CD8-positive, alpha-beta memory T cell (primary cell): ENCODE measurements at regions not wholly inside any gene's neighbourhood (a gene's known extent, or its start where the extent isn't known, plus 50 kb on each side); places are given as distances from the start of the nearest gene placed in this dataset.
"Not testable (repeated sequence)": the region's sequence is repeated elsewhere in the genome, so short reads cannot be mapped to it uniquely, and the experiment has no call there.

ENCODE experiments used
- CTCF ChIA-PET: fragments of 350-600 bp; sonication (Branson Sonifier 250); formaldehyde crosslinking; loops from one replicate; lab custom pipeline; 2021; ENCODE audit warnings: antibody characterized with exemption; lab: Charles Lee
- POLR2A ChIA-PET: fragments of 350-600 bp; sonication (Branson Sonifier 250); formaldehyde crosslinking; loops from one replicate; lab custom pipeline; 2021; ENCODE audit warnings: antibody characterized with exemption; lab: Charles Lee
- DNase-seq, 5 donors: peaks; one replicate each; pipeline versions ENCODE4 v3.0.0 to v3.0.0-alpha.2; 2020 to 2022; ENCODE audit warnings: mixed read lengths in 1 of 5
- H3K27ac ChIP-seq: one replicate; pipeline ENCODE4 v1.7.0; 2013; ENCODE audit warnings: low read depth, mild to moderate bottlenecking, low read length, moderate library complexity
- H3K27me3 ChIP-seq: 2 replicates; pipeline ENCODE4 v1.7.0; 2013; ENCODE audit warnings: low read length, mild to moderate bottlenecking; ENCODE audit not compliant: insufficient read depth, poor library complexity, severe bottlenecking
- H3K36me3 ChIP-seq: 2 replicates; pipeline ENCODE4 v1.7.0; 2013; ENCODE audit warnings: mild to moderate bottlenecking, low read length, moderate library complexity; ENCODE audit not compliant: insufficient read depth
- H3K4me1 ChIP-seq: 2 replicates; pipeline ENCODE4 v1.7.0; 2013; ENCODE audit warnings: mild to moderate bottlenecking, low read length, moderate library complexity; ENCODE audit not compliant: insufficient read depth
- H3K4me3 ChIP-seq: 2 replicates; pipeline ENCODE4 v1.7.0; 2013; ENCODE audit warnings: mild to moderate bottlenecking, low read length
- H3K9me3 ChIP-seq: 2 replicates; pipeline ENCODE4 v1.7.0; 2013; ENCODE audit warnings: mild to moderate bottlenecking, low read length
- H3K27ac Mint-ChIP-seq, 8 donors: one replicate each; pipeline ENCODE4 v1.8.0; 2020 to 2021; ENCODE audit warnings: mixed read lengths in 8 of 8, mild to moderate bottlenecking in 6 of 8, inconsistent platforms in 3 of 8, moderate library complexity in 3 of 8
- H3K27me3 Mint-ChIP-seq, 2 donors: one replicate each; pipeline ENCODE4 v1.8.0; 2020 to 2021; ENCODE audit warnings: mixed read lengths in 2 of 2, mild to moderate bottlenecking in 1 of 2, moderate library complexity in 1 of 2
- H3K36me3 Mint-ChIP-seq, 3 donors: one replicate each; pipeline ENCODE4 v1.8.0; 2020 to 2021; ENCODE audit warnings: mixed read lengths in 3 of 3, inconsistent platforms in 1 of 3, mild to moderate bottlenecking in 1 of 3
- H3K4me1 Mint-ChIP-seq, 3 donors: one replicate each; pipeline ENCODE4 v1.8.0; 2020 to 2021; ENCODE audit warnings: mixed read lengths in 3 of 3, inconsistent platforms in 1 of 3, mild to moderate bottlenecking in 1 of 3
- H3K4me3 Mint-ChIP-seq, 7 donors: one replicate each; pipeline ENCODE4 v1.8.0; 2020 to 2021; ENCODE audit warnings: mixed read lengths in 7 of 7, mild to moderate bottlenecking in 6 of 7, moderate library complexity in 4 of 7, inconsistent platforms in 2 of 7
- H3K9me3 Mint-ChIP-seq, 5 donors: one replicate each; pipeline ENCODE4 v1.8.0; 2020 to 2022; ENCODE audit warnings: mixed read lengths in 5 of 5, mild to moderate bottlenecking in 3 of 5, moderate library complexity in 2 of 5, inconsistent platforms in 1 of 5

GRCh38 chr2:235105821-235106359 lies 154.1 kb downstream of the SH3BP4 start:
- Histone ChIP-seq H3K27ac (no peak overlapping the region), H3K9me3 (no peaks in the 10 kb centered on the region), H3K36me3 (no peaks in the 10 kb centered on the region), H3K4me3 (no peak overlapping the region), H3K4me1 (no peaks in the 10 kb centered on the region), H3K27me3 (no peaks in the 10 kb centered on the region)
- Mint-ChIP-seq H3K9me3 (no peaks in the 10 kb centered on the region), H3K27ac (peak overlapping the region in 1 of 8 donors; percentile 42), H3K36me3 (peaks cover 0 to 1% (median 0%) of the 10 kb centered on the region in 3 donors), H3K27me3 (peaks cover 3 to 17% of the 10 kb centered on the region in 2 donors), H3K4me1 (no peaks in the 10 kb centered on the region), H3K4me3 (no peak overlapping the region)
- POLR2A ChIA-PET, result no interaction called here
- no peak for DNase-seq
- CTCF ChIA-PET, result interaction anchor here (1.1 kb wide), 1 partner anchor 10 kb away, joined by 4 read pairs; no protein-coding TSS in a partner anchor

GRCh38 chr2:235106874-235107639 lies 155.2 kb downstream of the SH3BP4 start:
- no peak for DNase-seq
- Mint-ChIP-seq H3K4me3 (no peak overlapping the region), H3K27ac (no peak overlapping the region), H3K36me3 (peaks cover 0 to 1% (median 0%) of the 10 kb centered on the region in 3 donors), H3K27me3 (peaks cover 3 to 17% of the 10 kb centered on the region in 2 donors), H3K4me1 (no peaks in the 10 kb centered on the region), H3K9me3 (no peaks in the 10 kb centered on the region)
- H3K27me3 ChIP-seq, result no peaks in the 10 kb centered on the region
- H3K9me3 ChIP-seq, result no peaks in the 10 kb centered on the region
- H3K4me3 ChIP-seq, result no peak overlapping the region
- POLR2A ChIA-PET, result no interaction called here
- H3K4me1 ChIP-seq, result no peaks in the 10 kb centered on the region
- no peaks in the 10 kb centered on the region for H3K36me3 ChIP-seq
- no peak overlapping the region for H3K27ac ChIP-seq
- CTCF ChIA-PET, result interaction anchor here (1.1 kb wide), 1 partner anchor 9 kb away, joined by 4 read pairs; no protein-coding TSS in a partner anchor

GRCh38 chr2:235107640-235107951 lies 155.8 kb downstream of the SH3BP4 start:
- no peak for DNase-seq
- H3K27ac Mint-ChIP-seq, result no peak overlapping the region
- no peaks in the 10 kb centered on the region for H3K4me1 ChIP-seq
- no peak overlapping the region for H3K4me3 Mint-ChIP-seq
- CTCF ChIA-PET, result no interaction called here
- no peak overlapping the region for H3K4me3 ChIP-seq
- H3K27me3 Mint-ChIP-seq, result peaks cover 3 to 15% of the 10 kb centered on the region in 2 donors
- no peaks in the 10 kb centered on the region for H3K4me1 Mint-ChIP-seq
- POLR2A ChIA-PET, result no interaction called here
- H3K9me3 Mint-ChIP-seq, result no peaks in the 10 kb centered on the region
- no peaks in the 10 kb centered on the region for H3K9me3 ChIP-seq
- no peaks in the 10 kb centered on the region for H3K36me3 ChIP-seq
- H3K27ac ChIP-seq, result no peak overlapping the region
- H3K36me3 Mint-ChIP-seq, result peaks cover 0 to 1% (median 0%) of the 10 kb centered on the region in 3 donors
- no peaks in the 10 kb centered on the region for H3K27me3 ChIP-seq

- H3K4me3 Mint-ChIP-seq, CTCF ChIA-PET, H3K27me3 ChIP-seq, H3K36me3 ChIP-seq, H3K36me3 Mint-ChIP-seq, H3K4me1 Mint-ChIP-seq, H3K27ac ChIP-seq, H3K27ac Mint-ChIP-seq, H3K9me3 ChIP-seq, DNase-seq, H3K4me3 ChIP-seq, H3K4me1 ChIP-seq, H3K9me3 Mint-ChIP-seq, POLR2A ChIA-PET: not testable (repeated sequence)
- H3K27me3 Mint-ChIP-seq, result peaks cover 5 to 14% of the 10 kb centered on the region in 2 donors
Measured at GRCh38 chr2:235109561-235109960, 157.7 kb downstream of the SH3BP4 start.

- no peaks in the 10 kb centered on the region for H3K9me3 ChIP-seq
- no peaks in the 10 kb centered on the region for H3K27me3 ChIP-seq
- no peaks in the 10 kb centered on the region for H3K4me1 ChIP-seq
- no peak overlapping the region for H3K27ac ChIP-seq
- Mint-ChIP-seq H3K4me1 (no peaks in the 10 kb centered on the region), H3K36me3 (peaks cover 0 to 1% (median 0%) of the 10 kb centered on the region in 3 donors), H3K4me3 (no peak overlapping the region), H3K27ac (no peak overlapping the region), H3K27me3 (peaks cover 4 to 24% of the 10 kb centered on the region in 2 donors), H3K9me3 (no peaks in the 10 kb centered on the region)
- ChIA-PET POLR2A (no interaction called here), CTCF (no interaction called here)
- H3K36me3 ChIP-seq, result no peaks in the 10 kb centered on the region
- no peak overlapping the region for H3K4me3 ChIP-seq
- no peak for DNase-seq
Measured at GRCh38 chr2:235112365-235112764, 160.5 kb downstream of the SH3BP4 start.

GRCh38 chr2:235113854-235114253 lies 162.0 kb downstream of the SH3BP4 start:
- Mint-ChIP-seq H3K4me1 (no peaks in the 10 kb centered on the region), H3K4me3 (no peak overlapping the region), H3K36me3 (peaks cover 0 to 1% (median 0%) of the 10 kb centered on the region in 3 donors), H3K27ac (no peak overlapping the region), H3K9me3 (peaks cover 0 to 2% (median 0%) of the 10 kb centered on the region in 5 donors), H3K27me3 (peaks cover 4 to 24% of the 10 kb centered on the region in 2 donors)
- no peaks in the 10 kb centered on the region for H3K36me3 ChIP-seq
- no peaks in the 10 kb centered on the region for H3K9me3 ChIP-seq
- POLR2A ChIA-PET, result no interaction called here
- H3K27me3 ChIP-seq, result no peaks in the 10 kb centered on the region
- no peak overlapping the region for H3K4me3 ChIP-seq
- H3K4me1 ChIP-seq, result no peaks in the 10 kb centered on the region
- CTCF ChIA-PET, result no interaction called here
- no peak overlapping the region for H3K27ac ChIP-seq
- no peak for DNase-seq

- Mint-ChIP-seq H3K4me1 (no peaks in the 10 kb centered on the region), H3K4me3 (no peak overlapping the region), H3K27ac (no peak overlapping the region), H3K36me3 (peaks cover 0 to 1% (median 0%) of the 10 kb centered on the region in 3 donors), H3K27me3 (peaks cover 4 to 24% of the 10 kb centered on the region in 2 donors), H3K9me3 (peaks cover 0 to 3% (median under 1%) of the 10 kb centered on the region in 5 donors)
- H3K9me3 ChIP-seq, result no peaks in the 10 kb centered on the region
- no peak overlapping the region for H3K4me3 ChIP-seq
- H3K36me3 ChIP-seq, result no peaks in the 10 kb centered on the region
- no peak overlapping the region for H3K27ac ChIP-seq
- no peak for DNase-seq
- CTCF ChIA-PET, result no interaction called here
- H3K4me1 ChIP-seq, result no peaks in the 10 kb centered on the region
- POLR2A ChIA-PET, result no interaction called here
- no peaks in the 10 kb centered on the region for H3K27me3 ChIP-seq
Measured at GRCh38 chr2:235114286-235114685, 162.5 kb downstream of the SH3BP4 start.

- ChIA-PET POLR2A (no interaction called here), CTCF (interaction anchor here (1.9 kb wide), 1 partner anchor 9 kb away, joined by 4 read pairs; no protein-coding TSS in a partner anchor)
- no peak for DNase-seq
- Mint-ChIP-seq H3K4me1 (no peaks in the 10 kb centered on the region), H3K27ac (no peak overlapping the region), H3K9me3 (peaks cover 4 to 9% (median 6%) of the 10 kb centered on the region in 5 donors), H3K27me3 (peaks cover 6 to 24% of the 10 kb centered on the region in 2 donors), H3K4me3 (no peak overlapping the region), H3K36me3 (peaks cover 0 to 1% (median 0%) of the 10 kb centered on the region in 3 donors)
- no peaks in the 10 kb centered on the region for H3K36me3 ChIP-seq
- H3K4me3 ChIP-seq, result no peak overlapping the region
- no peaks in the 10 kb centered on the region for H3K9me3 ChIP-seq
- H3K4me1 ChIP-seq, result no peaks in the 10 kb centered on the region
- H3K27ac ChIP-seq, result no peak overlapping the region
- no peaks in the 10 kb centered on the region for H3K27me3 ChIP-seq
Measured at GRCh38 chr2:235115521-235115920, 163.7 kb downstream of the SH3BP4 start.
